Endothelial cell of umbilical vein (primary cell): ENCODE measurements at regions not wholly inside any gene's neighbourhood (a gene's known extent, or its start where the extent isn't known, plus 50 kb on each side); places are given as distances from the start of the nearest gene placed in this dataset.

Source experiments
- BruUV-seq: library from RNA; stranded (reverse); fragments of 400-500 nt; replicated peaks from 2 replicates; lab custom pipeline; 2021; lab: Mats Ljungman, UMichigan
- CTCF ChIA-PET: fragments of 300-600, 350-600 bp; sonication (Branson Sonifier 250); formaldehyde crosslinking; loops from one replicate; lab custom pipeline; 2021; ENCODE audit warnings: antibody characterized with exemption, inconsistent platforms; lab: Charles Lee
- POLR2A ChIA-PET: fragments of 300-600, 350-600 bp; sonication (Branson Sonifier 250); formaldehyde crosslinking; loops from one replicate; lab custom pipeline; 2021; ENCODE audit warnings: antibody characterized with exemption, inconsistent platforms; lab: Charles Lee
- DNase-seq: peaks from one replicate; pipeline ENCODE4 v3.0.0-alpha.2; 2011; ENCODE audit warnings: low read depth, low spot score
- FAIRE-seq: peaks from 2 replicates; lab custom pipeline; 2011; peaks lifted over from hg19 to GRCh38; lab: Jason Lieb, UNC
- H2AFZ ChIP-seq: 2 replicates; pipeline ENCODE4 v1.6.0; 2012; ENCODE audit warnings: low read depth, low read length, control low read depth, inconsistent platforms
- H3K27ac ChIP-seq: 2 replicates; pipeline ENCODE4 v1.5.1; 2011; ENCODE audit warnings: low read depth, mild to moderate bottlenecking, control low read depth, low read length, moderate library complexity; ENCODE audit not compliant: insufficient read depth
- H3K27me3 ChIP-seq, 2 experiments: 2 replicates each; pipeline versions ENCODE4 v1.6.0 to v1.6.1; 2011; ENCODE audit warnings: low read length in 2 of 2, mixed read lengths in 1 of 2; ENCODE audit not compliant: control insufficient read depth in 2 of 2, insufficient read depth in 2 of 2
- H3K36me3 ChIP-seq, 2 experiments: 2 replicates in 1 of 2; 3 replicates in 1 of 2; pipeline ENCODE4 v1.5.1; 2011; ENCODE audit warnings: low read length in 2 of 2, mild to moderate bottlenecking in 1 of 2, moderate library complexity in 1 of 2; ENCODE audit not compliant: control insufficient read depth in 2 of 2, insufficient read depth in 2 of 2; ENCODE audit errors: extremely low read depth in 1 of 2
- H3K4me1 ChIP-seq: 3 replicates; pipeline ENCODE4 v1.5.1; 2011; ENCODE audit warnings: mild to moderate bottlenecking, low read length; ENCODE audit not compliant: control insufficient read depth, insufficient read depth; ENCODE audit errors: extremely low read depth
- H3K4me2 ChIP-seq: 2 replicates; pipeline ENCODE4 v1.6.1; 2011; ENCODE audit warnings: low read length, control low read depth, mixed read lengths; ENCODE audit not compliant: insufficient read depth
- H3K4me3 ChIP-seq, 3 experiments: fragments of 200-600 bp in 1 of 3; sonication (generic), shearing (Covaris generic) in 1 of 3; replicated peaks in 1 of 3; 2 replicates each; pipeline ENCODE4 v1.5.1; 2011 to 2016; ENCODE audit warnings: control low read depth in 3 of 3, low read length in 3 of 3, mild to moderate bottlenecking in 2 of 3, inconsistent platforms in 1 of 3, low read depth in 1 of 3, moderate library complexity in 1 of 3; ENCODE audit not compliant: insufficient read depth in 1 of 3
- H3K79me2 ChIP-seq: 2 replicates; pipeline ENCODE4 v1.6.0; 2012; ENCODE audit warnings: low read length, inconsistent platforms; ENCODE audit not compliant: control insufficient read depth, insufficient read depth
- H3K9ac ChIP-seq: replicated peaks from 2 replicates; pipeline ENCODE3; 2011; ENCODE audit warnings: low read length, control low read depth; ENCODE audit not compliant: insufficient read depth; ENCODE audit errors: extremely low read depth
- H3K9me1 ChIP-seq: replicated peaks from 3 replicates; pipeline ENCODE4 v1.6.0; 2011; ENCODE audit warnings: mild to moderate bottlenecking, low read length; ENCODE audit not compliant: control insufficient read depth, insufficient read depth; ENCODE audit errors: extremely low read depth
- H3K9me3 ChIP-seq: replicated peaks from 2 replicates; pipeline ENCODE4 v1.5.1; 2012; ENCODE audit warnings: low read length, inconsistent platforms; ENCODE audit not compliant: control insufficient read depth, insufficient read depth
- H4K20me1 ChIP-seq: replicated peaks from 2 replicates; pipeline ENCODE3; 2011; ENCODE audit warnings: mild to moderate bottlenecking, low read length; ENCODE audit not compliant: control insufficient read depth, insufficient read depth; ENCODE audit errors: extremely low read depth
- EZH2 ChIP-seq: IDR thresholded peaks from 2 replicates; pipeline ENCODE4 v1.6.1; 2012; ENCODE audit warnings: borderline replicate concordance, low read depth, mild to moderate bottlenecking, moderate library complexity, low read length, inconsistent platforms; ENCODE audit not compliant: severe bottlenecking
- FOS ChIP-seq: IDR thresholded peaks from 2 replicates; pipeline ENCODE4 v1.6.1; 2011; ENCODE audit warnings: mild to moderate bottlenecking, low read length, moderate library complexity, borderline replicate concordance; ENCODE audit not compliant: insufficient read depth
- GATA2 ChIP-seq: IDR thresholded peaks from 2 replicates; pipeline ENCODE4 v1.7.0; 2011; ENCODE audit warnings: low read depth, mild to moderate bottlenecking, moderate library complexity, mixed read lengths, low read length; ENCODE audit not compliant: insufficient read length, insufficient read depth
- JUN ChIP-seq: IDR thresholded peaks from 2 replicates; pipeline ENCODE4 v1.6.1; 2011; ENCODE audit warnings: borderline replicate concordance, low read depth; ENCODE audit not compliant: insufficient read length, insufficient read depth
- MAX ChIP-seq: IDR thresholded peaks from 2 replicates; pipeline ENCODE4 v1.6.1; 2011; ENCODE audit not compliant: insufficient read depth, insufficient read length
- POLR2A ChIP-seq: IDR thresholded peaks from 2 replicates; pipeline ENCODE4 v1.6.1; 2012; ENCODE audit warnings: low read depth, mild to moderate bottlenecking, control low read depth, low read length
- dilution Hi-C: fragments of 300-500 bp; cut with MboI; formaldehyde crosslinking; loops from one replicate; pipeline ENCODE4 v1.15.0; 2019; ENCODE audit warnings: low sequenced_read_pairs; ENCODE audit not compliant: extremely low pct_ligation_motif_present
- intact Hi-C: fragments of 100-400 bp; cut with micrococcal nuclease; formaldehyde crosslinking; loops from one replicate; pipeline ENCODE4 v1.10.0; 2022
- TF ChIP-seq, protein P1 (sequence below), 2 donors: IDR thresholded peaks; 1 replicate in 1 of 2; 2 replicates in 1 of 2; pipeline ENCODE4 v1.5.1; 2011; ENCODE audit warnings: low read length in 2 of 2, mild to moderate bottlenecking in 2 of 2, moderate library complexity in 2 of 2, control low read depth in 1 of 2, inconsistent platforms in 1 of 2, low read depth in 1 of 2; ENCODE audit not compliant: insufficient read depth in 1 of 2; ENCODE audit errors: extremely low read depth in 1 of 2

GRCh38 chrX:73932522-73932921 lies 80.0 kb upstream of the XIST start:
- Histone ChIP-seq H3K4me2 (no peak overlapping the region), H2AFZ (no peak overlapping the region), H3K9ac (no peak overlapping the region), H3K9me1 (no peaks in the 10 kb centered on the region), H3K27me3 (no peaks in the 10 kb centered on the region), H3K27ac (no peak overlapping the region), H3K36me3 (no peaks in the 10 kb centered on the region), H4K20me1 (no peaks in the 10 kb centered on the region), H3K9me3 (no peaks in the 10 kb centered on the region), H3K79me2 (no peaks in the 10 kb centered on the region), H3K4me1 (no peaks in the 10 kb centered on the region), H3K4me3 (no peak overlapping the region)
- BruUV-seq, result no TSS peak
- intact Hi-C loops (no loop called here), dilution Hi-C loops (no loop called here)
- FAIRE-seq (no peak), DNase-seq (no peak)
- POLR2A ChIA-PET, result no interaction called here
- CTCF ChIA-PET, result no interaction called here
- TF ChIP-seq POLR2A (no peak), MAX (no peak), GATA2 (no peak)
- TF ChIP-seq, protein P1, sequence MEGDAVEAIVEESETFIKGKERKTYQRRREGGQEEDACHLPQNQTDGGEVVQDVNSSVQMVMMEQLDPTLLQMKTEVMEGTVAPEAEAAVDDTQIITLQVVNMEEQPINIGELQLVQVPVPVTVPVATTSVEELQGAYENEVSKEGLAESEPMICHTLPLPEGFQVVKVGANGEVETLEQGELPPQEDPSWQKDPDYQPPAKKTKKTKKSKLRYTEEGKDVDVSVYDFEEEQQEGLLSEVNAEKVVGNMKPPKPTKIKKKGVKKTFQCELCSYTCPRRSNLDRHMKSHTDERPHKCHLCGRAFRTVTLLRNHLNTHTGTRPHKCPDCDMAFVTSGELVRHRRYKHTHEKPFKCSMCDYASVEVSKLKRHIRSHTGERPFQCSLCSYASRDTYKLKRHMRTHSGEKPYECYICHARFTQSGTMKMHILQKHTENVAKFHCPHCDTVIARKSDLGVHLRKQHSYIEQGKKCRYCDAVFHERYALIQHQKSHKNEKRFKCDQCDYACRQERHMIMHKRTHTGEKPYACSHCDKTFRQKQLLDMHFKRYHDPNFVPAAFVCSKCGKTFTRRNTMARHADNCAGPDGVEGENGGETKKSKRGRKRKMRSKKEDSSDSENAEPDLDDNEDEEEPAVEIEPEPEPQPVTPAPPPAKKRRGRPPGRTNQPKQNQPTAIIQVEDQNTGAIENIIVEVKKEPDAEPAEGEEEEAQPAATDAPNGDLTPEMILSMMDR (IDR thresholded peaks at IDR 0.05; ENCODE audit: extremely low read depth in 1 of 2, insufficient read depth in 1 of 2, low read depth in 1 of 2, low read length in 2 of 2), result no peak

GRCh38 chrX:73930300-73930699 lies 77.8 kb upstream of the XIST start:
- ChIA-PET POLR2A (no interaction called here), CTCF (interaction anchor here (1.4 kb wide), 2 partner anchors 13 to 73 kb away, joined by 3 read pairs; no protein-coding TSS in a partner anchor)
- Histone ChIP-seq H3K27me3 (no peaks in the 10 kb centered on the region), H3K4me1 (no peaks in the 10 kb centered on the region), H3K79me2 (no peaks in the 10 kb centered on the region), H3K27ac (no peak overlapping the region), H3K4me3 (no peak overlapping the region), H4K20me1 (no peaks in the 10 kb centered on the region), H3K9me3 (no peaks in the 10 kb centered on the region), H3K9ac (no peak overlapping the region), H3K9me1 (no peaks in the 10 kb centered on the region), H3K36me3 (no peaks in the 10 kb centered on the region), H3K4me2 (no peak overlapping the region), H2AFZ (no peak overlapping the region)
- intact Hi-C loops, result no loop called here
- DNase-seq (peak; percentile 24), FAIRE-seq (no peak)
- TF ChIP-seq EZH2 (no peak), JUN (peak; percentile 18), FOS (no peak), POLR2A (no peak)
- no TSS peak for BruUV-seq
- dilution Hi-C loops, result no loop called here
